GM06990 (cell line): ENCODE measurements at regions not wholly inside any gene's neighbourhood (a gene's known extent, or its start where the extent isn't known, plus 50 kb on each side); places are given as distances from the start of the nearest gene placed in this dataset.
A peak's percentile ranks its signal among the peaks of the same experiment; 100 is the strongest.

Source experiments
- DNase-seq: peaks from one replicate; pipeline ENCODE4 v3.0.0-alpha.2; 2011; ENCODE audit not compliant: insufficient read length; ENCODE audit errors: extremely low read depth
- H3K27me3 ChIP-seq: replicated peaks from 2 replicates; pipeline ENCODE4 v1.6.0; 2011; ENCODE audit warnings: low read length; ENCODE audit not compliant: control insufficient read depth, insufficient read depth
- H3K36me3 ChIP-seq: 2 replicates; pipeline ENCODE4 v1.5.1; 2011; ENCODE audit warnings: low read length; ENCODE audit not compliant: control insufficient read depth, insufficient read depth
- H3K4me3 ChIP-seq: replicated peaks from 2 replicates; pipeline ENCODE4 v1.5.1; 2011; ENCODE audit warnings: low read depth, mild to moderate bottlenecking, control low read depth, low read length
- TF ChIP-seq, protein P1 (sequence below): IDR thresholded peaks from 2 replicates; pipeline ENCODE4 v1.5.1; 2011; ENCODE audit warnings: low read length, control low read depth, mild to moderate bottlenecking, inconsistent platforms; ENCODE audit not compliant: insufficient read depth, poor library complexity, severe bottlenecking

DNA sequence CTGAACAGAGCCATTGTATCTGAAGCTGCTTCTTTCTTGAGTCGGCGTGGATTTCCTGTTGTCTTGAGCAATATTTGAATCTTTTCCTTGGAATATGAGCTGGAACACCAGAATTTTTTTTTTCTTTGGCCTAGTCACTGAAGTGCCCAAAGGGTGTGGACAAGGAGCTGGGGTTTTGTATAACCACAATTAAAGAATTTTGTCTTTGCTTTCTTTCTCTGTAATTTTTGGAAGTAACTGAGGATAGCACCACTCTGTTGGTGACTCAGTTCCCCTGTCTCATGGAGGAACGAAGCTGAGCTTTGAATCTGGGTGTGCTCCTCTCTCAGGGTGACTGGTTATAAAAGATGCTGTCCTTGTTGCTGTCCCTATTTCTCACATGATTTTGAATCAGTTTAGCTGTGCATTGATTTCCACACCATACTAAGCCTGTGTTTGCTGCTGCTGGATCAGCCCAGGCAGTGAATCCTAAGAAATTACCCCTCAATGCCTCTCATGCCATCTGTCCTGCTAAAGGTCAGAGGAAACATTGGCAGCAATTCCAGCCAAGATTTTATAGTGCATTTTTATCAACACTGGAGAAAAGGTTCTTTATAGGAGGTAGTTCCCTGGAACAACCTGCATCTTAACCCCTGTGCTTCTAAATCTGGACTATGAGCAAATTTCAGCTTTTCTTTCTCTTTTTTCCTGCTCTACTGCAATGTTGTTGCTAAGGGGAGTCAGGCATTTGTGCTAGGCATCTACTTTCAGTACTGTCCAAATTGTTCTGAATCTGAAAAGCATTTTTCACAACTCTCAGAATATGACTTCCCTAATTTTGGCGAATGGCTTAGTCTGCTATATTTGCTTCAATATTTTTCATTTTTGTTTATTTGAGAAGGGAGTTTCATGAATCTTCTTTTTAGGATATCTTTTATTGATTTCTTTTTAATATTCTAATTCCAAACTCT is 540.8 kb downstream of the SOX6 start:
- H3K27me3 ChIP-seq: no peaks in the 10 kb centered on the region; the same call in 1 of the 2 replicates
- no peak for DNase-seq
- no peaks in the 10 kb centered on the region for H3K36me3 ChIP-seq
- no peak overlapping the region for H3K4me3 ChIP-seq
- TF ChIP-seq, protein P1, sequence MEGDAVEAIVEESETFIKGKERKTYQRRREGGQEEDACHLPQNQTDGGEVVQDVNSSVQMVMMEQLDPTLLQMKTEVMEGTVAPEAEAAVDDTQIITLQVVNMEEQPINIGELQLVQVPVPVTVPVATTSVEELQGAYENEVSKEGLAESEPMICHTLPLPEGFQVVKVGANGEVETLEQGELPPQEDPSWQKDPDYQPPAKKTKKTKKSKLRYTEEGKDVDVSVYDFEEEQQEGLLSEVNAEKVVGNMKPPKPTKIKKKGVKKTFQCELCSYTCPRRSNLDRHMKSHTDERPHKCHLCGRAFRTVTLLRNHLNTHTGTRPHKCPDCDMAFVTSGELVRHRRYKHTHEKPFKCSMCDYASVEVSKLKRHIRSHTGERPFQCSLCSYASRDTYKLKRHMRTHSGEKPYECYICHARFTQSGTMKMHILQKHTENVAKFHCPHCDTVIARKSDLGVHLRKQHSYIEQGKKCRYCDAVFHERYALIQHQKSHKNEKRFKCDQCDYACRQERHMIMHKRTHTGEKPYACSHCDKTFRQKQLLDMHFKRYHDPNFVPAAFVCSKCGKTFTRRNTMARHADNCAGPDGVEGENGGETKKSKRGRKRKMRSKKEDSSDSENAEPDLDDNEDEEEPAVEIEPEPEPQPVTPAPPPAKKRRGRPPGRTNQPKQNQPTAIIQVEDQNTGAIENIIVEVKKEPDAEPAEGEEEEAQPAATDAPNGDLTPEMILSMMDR: no peak

DNA sequence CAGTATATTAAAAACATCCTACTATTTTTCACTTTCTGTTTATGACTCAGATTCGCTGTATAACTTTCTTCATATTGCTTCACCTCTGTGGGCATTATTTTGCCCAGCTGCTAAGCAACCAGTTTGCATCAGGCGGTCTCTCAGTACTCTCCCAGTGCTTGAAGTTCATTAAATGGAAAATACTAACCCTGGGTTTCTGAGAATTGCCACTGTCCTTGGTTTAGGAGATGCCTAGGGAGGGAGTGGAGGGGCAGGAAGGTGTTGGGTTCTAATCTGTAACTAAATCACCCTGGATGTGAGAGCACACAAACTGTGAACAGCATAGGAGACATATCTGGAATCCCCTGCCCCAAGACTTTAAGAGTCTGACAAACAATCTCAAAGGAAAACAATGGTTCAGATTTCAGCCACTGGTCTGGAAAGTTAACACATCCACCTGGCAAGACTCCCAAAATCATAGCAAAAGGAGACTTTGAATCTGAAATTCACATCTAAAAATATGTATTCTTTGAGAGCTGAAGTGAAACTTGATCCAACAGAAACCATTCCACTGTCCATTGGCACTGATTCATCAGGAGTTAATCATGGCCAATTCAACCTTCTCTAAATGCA is 540.0 kb downstream of the SOX6 start:
- Histone ChIP-seq H3K27me3 (no peaks in the 10 kb centered on the region; the same call in 1 of the 2 replicates), H3K36me3 (no peaks in the 10 kb centered on the region), H3K4me3 (no peak overlapping the region)
- TF ChIP-seq, protein P1: no peak
- DNase-seq: no peak

DNA sequence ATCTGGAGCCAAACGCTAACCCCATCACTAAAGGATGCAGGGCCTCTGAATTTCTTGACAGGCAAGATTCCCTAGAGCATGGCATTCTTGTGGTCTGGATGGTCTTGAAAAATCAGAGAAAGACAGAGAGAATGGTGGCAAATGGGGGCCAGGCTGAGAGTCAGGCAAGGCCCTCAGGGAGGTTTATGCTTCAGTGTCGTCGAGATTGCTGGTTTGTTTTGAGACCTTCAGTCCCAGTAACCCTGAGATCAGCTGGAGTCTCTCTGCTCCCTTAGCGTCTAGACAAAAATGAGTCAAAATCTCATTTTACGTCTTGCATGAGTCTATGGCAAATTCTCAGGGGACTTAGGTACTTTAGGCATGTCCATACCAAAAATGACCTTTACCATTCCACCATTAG is 539.3 kb downstream of the SOX6 start:
- H3K4me3 ChIP-seq: no peak overlapping the region
- no peaks in the 10 kb centered on the region; the same call in 1 of the 2 replicates for H3K27me3 ChIP-seq
- no peaks in the 10 kb centered on the region for H3K36me3 ChIP-seq
- TF ChIP-seq, protein P1: no peak
- no peak for DNase-seq

DNA sequence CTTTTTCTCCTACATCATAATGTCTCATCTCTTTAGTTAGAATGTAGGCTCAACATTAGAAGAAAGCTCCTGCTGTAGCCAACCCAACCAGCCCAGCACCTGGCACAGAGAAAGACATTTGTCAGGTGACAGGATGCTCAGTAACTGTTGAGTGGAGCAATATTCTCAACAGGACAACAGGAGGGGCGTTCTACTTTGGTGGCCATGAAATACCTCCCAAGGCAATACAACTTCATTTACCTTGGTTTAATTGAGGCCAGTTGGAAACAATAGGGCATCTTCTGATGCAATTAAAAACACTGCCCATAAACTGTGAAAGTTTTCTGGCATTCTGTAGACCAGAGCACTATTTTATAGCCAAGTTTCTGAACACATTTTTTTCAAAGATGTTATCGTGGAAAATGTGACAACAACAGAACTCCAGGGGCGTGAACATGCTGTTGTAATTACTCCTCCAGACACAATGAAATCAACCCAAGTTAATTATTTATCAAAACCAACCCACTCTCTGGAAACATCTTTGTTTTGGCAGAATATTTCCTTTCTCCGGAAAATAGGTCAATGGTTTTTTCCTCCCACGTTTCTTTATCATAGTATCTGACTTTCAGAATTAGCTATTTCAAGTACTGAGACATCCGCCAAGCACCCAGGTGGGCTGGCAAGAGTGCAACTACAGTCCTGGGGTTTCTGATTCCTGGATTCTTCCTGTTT is 538.1 kb downstream of the SOX6 start:
- Histone ChIP-seq H3K27me3 (no peaks in the 10 kb centered on the region; the same call in 1 of the 2 replicates), H3K4me3 (no peak overlapping the region), H3K36me3 (no peaks in the 10 kb centered on the region)
- no peak for DNase-seq
- TF ChIP-seq, protein P1: no peak

DNA sequence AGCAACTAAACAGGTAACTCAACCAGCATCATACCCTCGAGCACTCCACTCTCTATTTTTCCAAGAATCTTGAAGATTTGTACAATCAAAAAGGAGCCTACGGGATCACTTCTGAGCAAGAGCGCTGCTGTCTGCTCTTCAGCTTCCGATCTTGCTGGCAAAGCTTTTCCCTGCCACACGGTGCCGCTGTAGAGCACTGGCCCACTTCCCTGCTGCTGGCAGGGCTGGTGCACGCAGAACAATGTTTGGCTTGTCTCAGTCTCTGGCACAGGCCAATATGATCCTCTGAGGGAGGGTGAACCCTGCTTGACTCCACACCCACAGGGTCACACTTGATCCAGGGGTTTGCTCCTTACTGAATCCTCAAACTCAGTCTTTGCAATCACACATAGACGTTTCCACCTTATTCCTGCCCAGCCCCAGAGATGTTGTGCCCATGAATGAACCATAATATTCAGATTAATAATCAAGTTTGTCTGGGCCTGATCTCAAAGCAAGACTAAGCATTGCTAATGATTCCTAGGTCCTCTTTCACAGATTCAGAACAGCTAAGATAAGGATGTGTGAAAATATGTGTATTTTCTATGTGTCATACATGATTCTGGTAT is 536.6 kb downstream of the SOX6 start:
- DNase-seq: no peak
- no peaks in the 10 kb centered on the region; the same call in 1 of the 2 replicates for H3K27me3 ChIP-seq
- TF ChIP-seq, protein P1: peak; percentile 98
- no peaks in the 10 kb centered on the region for H3K36me3 ChIP-seq
- no peak overlapping the region for H3K4me3 ChIP-seq
